ENCODE measurements at regions not wholly inside any gene's neighbourhood (a gene's known extent, or its start where the extent isn't known, plus 50 kb on each side); places are given as distances from the start of the nearest gene placed in this dataset.

DNA sequence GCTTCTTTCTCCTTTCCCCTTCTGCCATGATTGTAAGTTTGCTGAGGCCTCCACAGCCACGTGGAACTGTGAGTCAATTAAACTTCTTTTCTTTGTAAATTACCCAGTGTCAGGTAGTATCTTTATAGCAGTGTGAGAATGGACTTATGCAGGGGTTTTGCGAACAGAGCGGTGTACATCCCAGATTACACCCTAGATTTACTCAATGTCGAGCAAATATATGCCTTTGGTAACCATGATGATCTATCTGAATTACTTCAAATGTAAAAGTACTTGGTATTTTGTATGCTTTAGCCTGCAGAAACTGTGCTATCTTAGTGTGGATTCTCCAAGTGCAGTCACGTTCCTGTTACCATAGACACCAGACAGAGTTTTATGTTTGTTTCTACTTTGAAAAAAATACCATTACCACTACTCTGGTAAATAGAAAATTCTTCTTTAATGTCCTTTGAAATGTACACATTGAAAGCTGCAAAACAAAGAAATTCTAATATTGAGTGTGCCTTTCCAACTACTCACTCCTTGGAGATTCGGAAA, 510.4 kb upstream of the ARGLU1 start:
- DNase-seq: no peak

DNA sequence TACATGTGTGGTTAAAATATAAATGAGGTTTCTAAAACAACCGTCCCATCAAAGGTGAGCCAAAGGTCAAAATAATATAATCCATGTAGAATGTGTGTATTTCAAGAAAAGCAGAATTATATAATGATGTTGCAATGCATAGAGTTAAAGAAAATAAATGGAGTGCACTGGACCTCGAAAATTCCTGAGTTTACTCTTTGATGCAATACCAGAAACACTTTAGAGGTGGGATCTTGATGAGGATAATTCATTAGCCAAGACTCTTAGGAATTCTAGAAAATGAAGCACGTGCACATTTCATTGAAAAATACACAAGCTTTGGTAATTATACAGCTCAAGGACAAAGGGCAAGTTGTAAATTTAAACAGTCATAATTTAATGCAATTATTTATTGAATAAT, 508.9 kb upstream of the ARGLU1 start:
- DNase-seq: no peak

DNA sequence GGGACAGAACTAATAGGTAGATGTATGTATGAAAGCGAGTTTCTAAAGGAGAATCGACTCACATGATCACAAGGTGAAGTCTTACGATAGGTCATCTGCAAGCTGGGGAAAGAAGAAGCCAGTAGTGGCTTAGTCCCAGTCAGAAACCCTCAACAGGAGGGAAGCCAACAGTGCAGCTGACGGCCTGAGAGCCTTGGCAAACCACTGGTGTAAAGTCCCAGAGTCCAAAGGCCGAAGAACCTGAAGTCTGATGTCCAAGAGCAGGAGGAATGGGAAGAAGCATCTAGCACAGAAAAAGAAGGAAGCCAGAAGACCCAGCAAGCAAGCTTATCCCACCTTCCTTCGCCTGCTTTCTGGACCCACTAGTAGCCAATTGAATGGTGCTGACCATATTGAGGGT, 507.6 kb upstream of the ARGLU1 start:
- DNase-seq: no peak

DNA sequence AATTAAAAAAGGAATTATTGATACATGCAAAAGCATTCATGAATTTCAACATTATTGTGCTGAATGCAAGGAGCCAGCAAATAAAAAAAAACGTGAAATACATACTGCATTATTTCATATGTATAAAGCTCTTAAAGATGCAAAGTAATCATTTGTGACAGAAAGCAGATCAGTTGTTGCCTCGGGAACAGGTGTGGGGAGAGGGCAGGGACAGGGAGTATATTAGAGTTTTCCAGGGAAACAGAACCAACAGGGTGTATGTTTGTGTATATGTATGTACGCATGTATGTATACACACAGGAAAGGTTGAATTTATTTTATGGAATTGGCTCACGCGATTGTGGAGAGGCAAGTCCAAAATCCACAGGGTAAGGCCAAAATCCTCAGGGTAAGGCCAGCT, 502.9 kb upstream of the ARGLU1 start:
- no peak for DNase-seq

DNA sequence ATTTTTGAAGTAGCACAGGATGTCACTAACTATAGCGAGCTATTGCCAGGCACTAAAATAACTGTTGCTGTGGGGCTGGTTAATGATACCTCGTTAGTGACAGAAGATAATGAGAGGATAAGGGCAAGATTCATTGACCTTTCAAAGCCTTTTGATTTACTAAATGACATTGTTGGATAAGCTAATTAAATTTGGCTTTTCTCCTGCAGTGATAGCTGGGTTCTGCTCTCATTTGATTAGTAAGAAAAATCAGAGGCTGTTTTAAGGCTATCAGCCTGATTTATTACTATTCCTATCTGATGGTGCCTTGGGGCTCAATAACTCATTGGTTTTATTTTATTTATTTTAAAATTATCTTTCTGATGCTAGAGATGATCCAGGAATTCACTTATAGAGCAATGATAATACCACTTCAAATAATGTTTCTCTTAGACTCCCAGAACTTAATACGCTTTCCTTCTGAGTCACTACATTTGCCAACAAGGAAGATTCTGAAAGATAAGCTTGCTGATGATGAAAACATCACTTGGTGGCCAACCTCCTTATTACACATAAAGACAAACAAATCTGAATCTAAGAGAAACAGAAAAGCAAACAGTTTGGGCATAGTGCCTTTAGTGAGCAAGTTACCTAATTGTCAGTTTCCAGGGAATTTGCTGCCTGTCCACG, 501.3 kb upstream of the ARGLU1 start:
- no peak for DNase-seq

DNA sequence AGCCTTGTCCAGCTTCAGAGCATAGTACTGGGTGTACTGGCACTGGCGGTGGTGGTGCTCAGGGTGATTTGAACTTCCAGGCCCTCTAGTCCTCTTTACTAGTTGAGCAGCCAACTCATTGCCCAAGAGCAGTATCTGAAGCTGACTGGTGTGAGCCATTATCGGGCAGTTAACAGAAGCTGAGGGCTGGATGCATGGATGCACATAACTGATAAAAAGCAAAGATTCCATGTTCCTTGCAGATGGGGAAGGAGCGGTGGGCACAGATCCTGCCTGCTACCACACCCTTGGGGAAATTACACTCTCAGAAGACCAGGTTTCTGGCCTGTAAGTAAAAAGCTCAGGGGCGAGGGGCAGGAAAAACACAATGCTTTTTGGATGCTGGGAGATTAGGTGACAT, 499.4 kb upstream of the ARGLU1 start:
- DNase-seq: no peak

DNA sequence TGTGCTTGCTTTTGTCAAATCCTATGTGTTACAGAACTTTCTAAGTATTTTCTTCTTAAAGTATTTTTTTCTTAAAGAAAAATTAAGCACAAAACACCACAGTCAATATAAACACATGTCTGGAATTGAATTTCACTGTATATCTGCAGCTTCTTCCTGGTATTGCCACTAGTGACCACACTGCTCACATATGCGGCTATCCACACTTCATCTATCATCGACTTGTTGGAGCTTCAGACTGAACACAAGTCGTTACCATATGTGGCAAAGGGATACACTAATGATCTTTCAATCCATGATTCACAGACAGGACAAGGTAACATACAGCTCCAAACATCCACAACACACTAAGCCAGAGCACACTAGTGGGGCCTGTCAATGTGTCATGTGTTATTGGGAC, 498.4 kb upstream of the ARGLU1 start:
- DNase-seq: no peak

DNA sequence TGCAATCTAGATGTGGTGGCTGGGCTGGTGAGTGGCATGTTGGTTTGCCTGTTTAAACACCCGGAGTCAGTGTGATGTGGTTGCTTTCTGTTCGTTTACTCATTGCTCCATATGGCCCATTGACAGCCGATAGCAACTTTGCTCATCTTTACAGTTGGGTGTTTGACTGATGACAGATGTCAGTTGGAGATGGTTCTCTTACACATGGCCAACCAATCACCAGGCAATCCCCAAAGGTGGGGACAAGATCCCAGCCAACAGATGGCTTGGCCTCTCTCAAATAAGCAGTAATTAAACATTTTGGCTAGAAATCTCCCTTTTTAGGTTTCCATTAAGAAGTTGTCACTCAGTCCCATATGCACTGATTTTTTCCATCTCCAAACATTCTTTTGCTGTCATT, 497.1 kb upstream of the ARGLU1 start:
- no peak for DNase-seq

DNA sequence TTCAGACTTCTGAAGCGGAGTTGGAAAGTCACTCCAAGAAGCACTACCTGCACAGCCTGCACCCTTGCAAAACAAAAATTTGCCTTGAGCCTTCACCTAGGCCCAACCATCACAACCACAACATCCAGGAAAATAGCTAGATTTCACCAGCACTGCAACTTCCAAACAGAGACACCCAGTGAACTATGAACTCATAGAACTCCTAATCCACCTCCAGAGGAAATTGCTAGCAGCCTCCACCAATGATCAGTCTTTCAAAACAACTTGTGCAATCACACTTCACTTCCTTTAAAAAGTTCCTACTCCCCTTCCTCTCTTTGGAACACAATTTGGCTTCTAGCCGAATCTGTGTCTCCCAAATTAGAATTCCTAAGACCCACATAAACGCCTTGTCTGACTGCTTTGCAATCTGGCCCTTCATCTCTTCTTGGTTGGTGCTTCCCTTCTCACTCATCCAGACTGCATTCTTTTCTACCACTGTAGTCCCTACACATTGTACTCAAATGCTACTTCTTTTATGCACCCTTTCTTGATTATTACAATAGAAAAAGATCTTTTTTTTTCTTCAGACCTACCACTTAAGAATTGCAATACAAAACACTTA, 489.2 kb upstream of the ARGLU1 start:
- DNase-seq: no peak

DNA sequence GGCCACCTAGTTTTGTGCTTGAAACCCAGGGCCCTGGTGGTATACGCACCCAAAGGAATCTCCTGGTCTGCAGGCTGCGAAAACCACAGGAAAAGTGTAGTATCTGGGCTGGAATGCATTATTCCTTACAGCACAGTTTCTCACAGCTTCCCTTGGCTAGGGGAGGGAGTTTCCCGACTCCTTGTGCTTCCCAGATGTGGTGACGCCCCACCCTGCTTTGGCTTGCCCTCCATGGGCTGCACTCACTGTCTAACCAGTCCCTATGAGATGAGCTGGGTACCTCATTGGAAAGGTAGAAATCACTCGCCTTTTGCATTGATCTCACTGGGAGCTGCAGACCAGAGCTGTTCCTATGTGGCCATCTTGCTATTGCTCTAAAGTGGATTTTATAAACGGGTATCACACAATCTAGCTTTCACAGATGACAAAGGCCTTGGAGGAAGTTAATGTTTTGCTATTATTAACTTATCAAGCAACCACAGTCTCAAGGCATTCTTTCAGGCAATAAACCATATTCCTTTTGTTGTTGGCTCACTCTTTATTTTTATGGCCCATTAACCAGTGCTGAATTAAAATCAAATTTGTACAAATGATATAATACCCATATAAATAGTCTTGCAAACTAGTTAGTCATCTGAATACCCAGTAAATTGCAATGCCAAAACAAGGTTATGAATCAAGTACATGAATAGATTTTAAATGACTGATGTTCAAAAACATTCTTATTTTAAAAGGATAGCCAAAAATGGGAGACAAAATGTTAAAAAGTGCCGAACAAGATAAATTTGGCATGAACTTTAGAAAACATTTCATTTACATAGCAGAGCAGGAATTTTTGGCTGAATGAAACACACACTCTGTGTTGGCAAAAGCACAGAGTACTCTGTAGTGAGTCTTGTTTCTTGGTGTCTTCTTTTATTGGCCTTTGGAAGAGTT, 475.4 kb upstream of the ARGLU1 start:
- no peak for DNase-seq

DNA sequence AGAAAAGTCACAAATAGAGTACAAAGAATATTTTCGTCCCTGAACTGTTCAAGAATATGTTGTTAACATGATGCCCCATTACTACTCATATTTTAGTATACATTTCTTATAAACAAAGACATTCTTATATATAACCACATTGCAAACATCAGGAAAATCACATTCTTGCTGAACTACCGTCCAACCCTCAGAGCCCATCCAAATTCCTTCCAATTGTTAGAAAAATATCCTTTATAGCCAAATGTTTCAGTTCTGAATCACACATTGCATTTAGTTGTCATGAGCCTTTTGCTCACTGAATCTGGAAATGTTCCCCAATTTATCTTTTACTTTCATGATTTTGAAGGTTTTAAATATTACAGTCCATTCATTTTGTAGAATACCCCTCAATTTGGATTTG, 467.8 kb upstream of the ARGLU1 start:
- no peak for DNase-seq

DNA sequence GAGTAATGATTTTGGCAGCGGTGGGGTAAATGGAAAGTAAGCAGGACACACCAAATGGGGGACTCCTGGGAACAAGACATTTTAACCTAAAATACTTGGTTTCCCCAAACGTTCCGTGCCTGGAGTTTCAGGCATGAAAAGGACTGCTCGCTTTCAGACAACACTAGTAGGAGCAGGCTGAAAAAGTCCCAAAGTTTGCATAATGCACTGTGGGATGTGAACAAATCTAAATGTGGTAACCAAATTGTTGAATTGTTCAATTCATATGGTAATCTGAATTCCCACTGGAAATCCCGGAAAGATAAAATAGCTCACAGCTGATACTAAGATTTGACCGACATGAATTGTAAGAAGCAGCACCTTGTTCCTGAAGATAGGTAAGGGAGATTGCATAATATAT, 467.2 kb upstream of the ARGLU1 start:
- DNase-seq: no peak

DNA sequence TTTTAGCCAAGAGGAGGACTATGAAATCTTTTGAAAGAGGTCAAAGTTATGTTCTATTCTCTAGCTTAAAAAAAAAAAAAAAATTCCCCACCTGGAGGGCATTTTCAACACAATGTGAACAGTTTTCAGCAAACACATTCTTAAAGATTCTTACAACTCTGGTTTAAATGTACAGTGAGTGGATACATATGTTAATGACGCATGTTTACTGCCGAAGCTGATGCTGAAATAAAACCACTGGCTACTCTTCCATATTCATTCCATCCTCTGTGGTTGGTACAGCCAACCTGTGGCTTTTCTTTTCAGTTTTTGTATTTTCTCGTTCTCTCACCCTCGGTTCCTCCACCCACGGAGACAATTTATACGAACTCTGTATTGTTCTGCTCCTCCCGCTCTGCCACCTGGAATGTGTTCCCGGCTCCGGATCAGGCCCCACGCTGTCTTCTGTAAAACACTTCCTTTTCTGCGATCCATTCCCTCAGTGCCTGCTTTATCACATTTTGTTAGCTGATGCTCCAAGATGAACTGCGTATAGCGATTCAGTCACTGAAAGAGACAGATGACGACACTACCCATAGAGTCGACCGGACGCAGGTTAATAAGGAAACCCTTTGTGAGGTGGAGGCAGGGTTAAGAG, 466.4 kb upstream of the ARGLU1 start:
- no peak for DNase-seq

DNA sequence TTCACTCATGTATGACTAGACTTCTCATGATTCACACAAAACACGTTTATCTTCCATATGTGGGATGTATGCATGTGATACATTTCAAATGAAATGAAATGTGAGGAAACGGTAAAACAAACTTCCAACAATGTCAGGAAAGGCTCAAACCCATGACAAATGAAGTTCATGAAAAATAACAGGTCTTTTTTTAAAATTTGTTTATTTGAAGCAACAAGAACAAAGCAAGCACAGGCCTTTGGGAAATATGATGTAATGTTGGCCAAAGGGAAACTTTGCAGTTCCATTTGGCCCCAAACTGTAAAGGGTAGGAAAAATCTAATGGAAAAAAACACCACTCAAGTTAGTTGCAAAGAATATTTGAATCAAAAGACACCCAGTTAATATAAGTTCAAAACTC, 463.8 kb upstream of the ARGLU1 start:
- DNase-seq: no peak

DNA sequence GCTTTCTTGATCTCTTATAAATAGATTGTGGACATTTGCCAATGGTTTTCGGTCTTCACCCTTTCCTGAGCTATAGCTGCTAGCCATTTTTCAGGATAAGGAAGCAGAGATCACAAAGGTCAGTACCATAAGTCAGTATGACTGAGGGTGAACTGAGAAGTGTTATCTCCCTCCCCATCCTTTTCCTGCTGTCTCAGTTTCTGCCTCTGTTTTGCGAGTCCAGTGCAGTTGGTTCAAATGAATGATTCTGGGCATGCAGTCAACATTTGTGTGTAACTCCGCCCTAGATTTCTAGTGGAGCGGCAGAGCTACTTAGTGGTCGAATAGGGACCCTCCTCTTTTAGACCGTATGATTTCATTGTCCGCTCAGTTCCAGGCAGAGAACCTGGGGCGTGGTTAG, 460.8 kb upstream of the ARGLU1 start:
- no peak for DNase-seq

DNA sequence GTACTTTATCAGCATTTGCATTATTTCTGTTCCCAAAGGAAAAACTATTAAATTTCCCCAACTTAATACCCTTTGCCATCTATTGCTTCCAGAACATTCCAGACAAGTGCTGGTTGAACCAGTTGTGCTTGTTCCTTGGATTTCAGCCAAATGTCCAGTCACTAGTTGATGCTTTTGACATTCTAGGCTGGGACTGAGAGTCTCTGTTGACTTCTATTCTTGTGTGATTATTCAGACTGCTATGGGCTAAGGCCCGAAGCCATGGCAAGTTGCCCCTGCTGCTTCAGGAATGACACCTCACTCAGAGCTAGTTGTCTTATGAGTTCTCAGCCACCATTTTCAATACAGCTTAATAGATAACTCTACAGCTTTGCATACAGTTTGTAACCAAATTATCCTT, 458.1 kb upstream of the ARGLU1 start:
- DNase-seq: no peak

DNA sequence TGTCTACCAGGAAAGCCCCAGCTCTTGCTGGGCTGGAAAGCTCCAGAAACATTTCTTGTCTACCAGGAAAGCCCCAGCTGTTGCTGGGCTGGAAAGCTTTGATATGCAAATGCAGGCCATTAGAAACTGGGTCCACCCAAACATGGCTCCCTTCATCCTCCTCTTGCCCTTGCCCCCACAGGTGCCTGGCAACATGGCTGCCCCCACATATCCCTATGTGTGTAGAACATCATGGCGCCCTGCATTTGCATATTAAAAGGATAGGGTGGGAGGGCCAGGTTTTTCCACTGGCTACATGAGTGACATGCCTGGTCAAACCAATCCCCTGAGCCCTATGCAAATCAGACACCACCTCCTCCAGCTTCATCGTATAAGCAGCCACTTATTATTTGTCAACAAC, 455.4 kb upstream of the ARGLU1 start:
- DNase-seq: no peak

DNA sequence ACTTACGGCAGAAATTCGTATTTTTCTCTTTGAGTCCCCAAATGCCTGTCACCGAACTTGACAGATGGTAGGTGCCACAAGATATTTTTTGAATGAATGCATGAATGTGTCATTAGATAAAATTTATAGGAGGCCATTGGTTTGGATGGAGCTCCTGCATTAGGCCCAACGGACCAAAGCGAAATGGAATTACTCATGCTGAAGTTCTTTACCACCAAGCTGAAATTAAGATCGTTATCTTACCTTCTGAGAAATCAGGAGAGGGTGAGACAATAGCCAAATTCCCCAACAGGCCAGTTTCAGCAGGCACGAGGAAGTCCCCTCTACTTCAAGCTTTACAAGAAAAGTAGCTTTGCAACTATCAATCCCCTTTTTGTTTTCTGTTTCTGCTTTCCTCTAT, 452.5 kb upstream of the ARGLU1 start:
- no peak for DNase-seq

DNA sequence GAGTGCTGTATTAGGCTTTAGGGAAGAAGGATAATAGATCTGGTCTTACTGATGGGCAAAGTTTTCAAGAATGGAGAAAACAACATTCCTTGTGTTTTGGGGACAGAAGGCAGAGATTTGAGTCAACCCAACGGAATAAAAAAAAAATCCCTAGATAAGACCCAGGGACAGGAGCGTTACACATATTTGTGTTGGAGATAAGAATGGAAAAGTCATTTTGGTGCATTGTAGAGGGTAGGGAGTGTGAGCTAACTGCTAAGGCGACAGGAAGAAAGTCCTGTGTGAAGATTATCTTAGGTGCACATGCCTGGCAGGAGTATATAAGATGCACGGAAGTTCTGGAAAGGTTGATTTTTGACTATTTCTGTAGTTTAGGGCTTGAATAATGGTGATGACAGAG, 450.3 kb upstream of the ARGLU1 start:
- DNase-seq: no peak

DNA sequence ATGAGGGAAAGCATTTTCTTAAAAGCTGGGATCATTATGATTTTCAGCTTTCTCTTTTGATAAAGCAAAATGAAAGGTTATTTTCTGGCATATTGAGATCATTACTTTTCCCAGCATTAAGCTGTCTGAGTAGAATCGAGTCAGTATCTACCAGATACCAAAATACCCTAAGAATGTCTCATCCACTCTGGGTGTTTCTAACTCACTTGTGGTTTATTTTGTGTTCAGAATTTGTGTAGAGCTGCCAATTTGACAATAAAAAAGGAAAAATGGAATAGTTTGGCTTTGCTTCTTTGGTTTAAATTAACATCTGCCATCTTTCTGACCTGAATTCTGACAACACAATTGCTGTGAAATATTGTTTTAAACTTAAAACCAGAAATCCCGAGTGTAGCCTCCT, 438.7 kb upstream of the ARGLU1 start:
- DNase-seq: no peak

DNA sequence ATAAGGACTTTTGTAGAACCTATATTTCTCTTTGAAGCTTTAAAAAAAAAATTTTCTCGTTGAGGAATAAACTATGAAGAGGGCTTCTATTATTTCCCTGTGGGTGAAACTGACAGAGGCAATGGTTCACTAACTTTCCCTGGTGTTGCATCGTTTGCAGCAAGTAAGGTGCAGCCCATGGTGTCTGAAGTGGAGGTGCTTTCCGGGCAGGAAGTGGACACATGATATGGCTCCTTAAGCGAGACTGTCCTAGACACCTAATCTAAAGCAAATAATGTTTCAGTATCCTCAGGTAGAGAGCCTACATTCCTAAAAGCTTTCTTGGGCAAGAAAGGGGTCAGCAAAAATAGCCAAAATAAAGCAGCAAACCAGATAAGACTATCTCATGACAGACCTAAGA, 437.6 kb upstream of the ARGLU1 start:
- no peak for DNase-seq

DNA sequence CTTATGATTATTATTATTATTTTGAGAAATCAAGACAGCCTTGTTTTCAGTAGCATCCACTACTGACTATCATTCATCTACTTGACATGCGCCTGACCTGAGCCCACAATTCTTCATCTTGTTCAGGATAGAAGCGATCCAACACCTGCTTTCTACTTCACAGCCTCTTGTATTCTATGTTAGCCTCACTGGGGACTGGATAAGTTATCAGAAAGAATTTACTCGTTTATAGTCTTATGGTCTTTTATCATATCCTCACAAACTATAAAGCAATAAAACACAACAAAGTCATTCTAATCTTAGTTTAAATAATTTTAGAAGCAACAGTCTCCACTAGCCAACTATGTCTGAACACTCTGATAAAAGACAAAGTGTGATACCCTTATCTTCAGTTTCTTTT, 436.0 kb upstream of the ARGLU1 start:
- DNase-seq: no peak

DNA sequence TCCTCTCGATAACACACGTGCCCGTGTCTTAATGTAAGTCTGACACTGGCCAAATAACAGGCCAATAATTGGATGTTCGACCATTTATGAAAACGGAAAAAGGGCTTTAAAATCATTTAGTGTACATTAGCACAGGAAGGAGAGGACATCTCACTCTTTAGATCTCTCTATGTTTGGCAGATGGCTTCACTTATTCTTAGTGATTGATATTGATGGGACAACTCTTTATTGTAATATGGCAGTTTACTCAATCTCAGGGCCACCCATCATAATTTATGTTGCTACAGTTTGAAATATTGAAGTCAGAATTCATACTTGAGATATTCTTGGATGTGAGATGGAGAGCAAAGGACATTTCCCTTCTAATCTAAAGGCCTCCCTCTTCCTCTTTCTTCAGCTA, 430.7 kb upstream of the ARGLU1 start:
- DNase-seq: no peak
